HEK293T (cell line): ENCODE measurements at regions not wholly inside any gene's neighbourhood (a gene's known extent, or its start where the extent isn't known, plus 50 kb on each side); places are given as distances from the start of the nearest gene placed in this dataset.
A peak's percentile ranks its signal among the peaks of the same experiment; 100 is the strongest.
"Not testable (repeated sequence)": the region's sequence is repeated elsewhere in the genome, so short reads cannot be mapped to it uniquely, and the experiment has no call there.

Source experiments
- CTCF ChIA-PET: fragments of 350-600 bp; formaldehyde crosslinking; extraction: SDS; loops from one replicate; lab custom pipeline; 2021; ENCODE audit warnings: antibody characterized with exemption, inconsistent platforms; lab: Yijun Ruan, JAX
- POLR2A ChIA-PET: fragments of 350-600 bp; formaldehyde crosslinking; extraction: SDS; loops from one replicate; lab custom pipeline; 2020; ENCODE audit warnings: antibody characterized with exemption, inconsistent platforms; lab: Yijun Ruan, JAX
- DNase-seq: peaks from one replicate; pipeline ENCODE4 v3.0.0; 2012; ENCODE audit warnings: mixed read lengths; ENCODE audit errors: extremely low spot score
- ARNT ChIP-seq: fragments of 450-650 bp; IDR thresholded peaks from 2 replicates; pipeline ENCODE4 v1.6.1; 2017; ENCODE audit warnings: mild to moderate bottlenecking
- BHLHE40 ChIP-seq: fragments of 450-650 bp; IDR thresholded peaks from 2 replicates; pipeline ENCODE4 v1.6.1; 2016; ENCODE audit warnings: mild to moderate bottlenecking, moderate library complexity, borderline replicate concordance
- CTBP1 ChIP-seq: fragments of 450-650 bp; IDR thresholded peaks from 2 replicates; pipeline ENCODE4 v1.6.1; 2016; ENCODE audit warnings: borderline replicate concordance
- ELF4 ChIP-seq: fragments of 450-650 bp; IDR thresholded peaks from 2 replicates; pipeline ENCODE4 v1.6.1; 2017; ENCODE audit warnings: antibody characterized with exemption
- FOXA1 ChIP-seq: fragments of 450-650 bp; IDR thresholded peaks from 2 replicates; pipeline ENCODE4 v1.6.1; 2016; ENCODE audit warnings: mild to moderate bottlenecking
- FOXK2 ChIP-seq: fragments of 450-650 bp; IDR thresholded peaks from 2 replicates; pipeline ENCODE4 v1.6.1; 2016; ENCODE audit warnings: mild to moderate bottlenecking
- FOXM1 ChIP-seq: fragments of 450-650 bp; IDR thresholded peaks from 2 replicates; pipeline ENCODE4 v1.6.1; 2017; ENCODE audit warnings: mild to moderate bottlenecking, borderline replicate concordance
- HDGF ChIP-seq: fragments of 450-650 bp; IDR thresholded peaks from 2 replicates; pipeline ENCODE4 v1.6.1; 2017; ENCODE audit warnings: antibody characterized with exemption, borderline replicate concordance
- L3MBTL2 ChIP-seq: fragments of 450-650 bp; conservative IDR thresholded peaks from 2 replicates; pipeline ENCODE4 v1.6.1; 2016; ENCODE audit warnings: mild to moderate bottlenecking
- LEF1 ChIP-seq: fragments of 450-650 bp; IDR thresholded peaks from 2 replicates; pipeline ENCODE4 v1.6.1; 2017; ENCODE audit warnings: mild to moderate bottlenecking, borderline replicate concordance
- NFRKB ChIP-seq: fragments of 450-650 bp; IDR thresholded peaks from 2 replicates; pipeline ENCODE4 v1.6.1; 2016; ENCODE audit warnings: mild to moderate bottlenecking, moderate library complexity
- SP1 ChIP-seq: fragments of 450-650 bp; IDR thresholded peaks from 2 replicates; pipeline ENCODE4 v1.6.1; 2017
- SUZ12 ChIP-seq: fragments of 450-650 bp; IDR thresholded peaks from 2 replicates; pipeline ENCODE4 v1.6.1; 2016; ENCODE audit warnings: mild to moderate bottlenecking
- TARDBP ChIP-seq: fragments of 450-650 bp; IDR thresholded peaks from 2 replicates; pipeline ENCODE4 v1.6.1; 2016
- ZNF384 ChIP-seq: fragments of 450-650 bp; IDR thresholded peaks from 2 replicates; pipeline ENCODE4 v1.6.1; 2016
- TF ChIP-seq, protein P1 (sequence below): fragments of 450-650 bp; IDR thresholded peaks from 2 replicates; pipeline ENCODE4 v1.6.1; 2016

DNA sequence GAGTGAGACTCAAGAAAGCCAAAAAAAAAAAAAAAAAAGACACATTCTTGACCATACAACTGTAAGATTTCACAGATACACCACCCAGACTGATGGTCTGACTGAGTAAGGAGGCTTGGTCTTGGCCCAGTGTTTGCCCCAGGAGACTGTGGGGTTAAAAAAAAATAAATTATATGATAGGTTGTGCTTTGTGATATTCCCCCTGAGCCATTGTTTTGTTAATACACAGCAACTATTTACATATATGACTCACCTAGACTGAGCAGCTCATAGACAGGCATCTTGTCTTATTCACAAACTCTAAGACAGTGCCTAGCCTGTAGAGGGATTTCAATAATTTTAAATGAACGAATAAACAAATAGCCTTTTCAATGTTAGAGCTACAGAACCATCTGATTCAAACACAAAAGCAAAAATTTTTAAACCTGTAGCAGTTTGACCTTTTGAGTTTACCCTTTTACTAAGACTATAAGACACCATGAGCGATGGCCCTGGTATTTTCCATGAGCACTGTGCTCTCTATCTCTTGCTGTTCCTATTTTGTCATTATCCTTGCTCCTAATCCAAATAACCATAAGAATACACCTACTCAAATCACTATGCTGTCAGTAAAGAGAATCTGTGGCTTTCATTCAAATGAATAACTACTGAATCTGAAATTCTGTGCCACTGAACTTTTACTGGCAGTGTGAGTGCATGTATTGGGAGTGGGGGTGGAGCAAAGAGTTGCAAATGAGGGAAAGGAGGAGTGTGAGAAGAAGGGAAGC lies 199.4 kb upstream of the PTBP2 start:
- ChIA-PET POLR2A (no interaction called here), CTCF (interaction anchor here (0.7 kb wide), 1 partner anchor 1233 kb away, joined by 7 read pairs; no protein-coding TSS in a partner anchor)
- TF ChIP-seq HDGF (no peak), FOXM1 (no peak), TARDBP (no peak), BHLHE40 (no peak), SP1 (no peak), ELF4 (no peak), LEF1 (no peak), NFRKB (no peak), CTBP1 (no peak), ARNT (no peak), FOXA1 (no peak), FOXK2 (no peak), L3MBTL2 (no peak), SUZ12 (no peak), ZNF384 (no peak)
- TF ChIP-seq, protein P1, sequence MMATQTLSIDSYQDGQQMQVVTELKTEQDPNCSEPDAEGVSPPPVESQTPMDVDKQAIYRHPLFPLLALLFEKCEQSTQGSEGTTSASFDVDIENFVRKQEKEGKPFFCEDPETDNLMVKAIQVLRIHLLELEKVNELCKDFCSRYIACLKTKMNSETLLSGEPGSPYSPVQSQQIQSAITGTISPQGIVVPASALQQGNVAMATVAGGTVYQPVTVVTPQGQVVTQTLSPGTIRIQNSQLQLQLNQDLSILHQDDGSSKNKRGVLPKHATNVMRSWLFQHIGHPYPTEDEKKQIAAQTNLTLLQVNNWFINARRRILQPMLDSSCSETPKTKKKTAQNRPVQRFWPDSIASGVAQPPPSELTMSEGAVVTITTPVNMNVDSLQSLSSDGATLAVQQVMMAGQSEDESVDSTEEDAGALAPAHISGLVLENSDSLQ = no peak
- no peak for DNase-seq

GRCh38 chr1:96522927-96523326 lies 198.7 kb upstream of the PTBP2 start:
- TF ChIP-seq BHLHE40 (no peak), FOXM1 (no peak), SP1 (no peak), CTBP1 (no peak), ARNT (no peak), TARDBP (no peak), NFRKB (no peak), HDGF (no peak), L3MBTL2 (no peak), LEF1 (no peak), FOXA1 (no peak), FOXK2 (no peak), ELF4 (no peak), ZNF384 (no peak)
- TF ChIP-seq, protein P1 = no peak

DNA sequence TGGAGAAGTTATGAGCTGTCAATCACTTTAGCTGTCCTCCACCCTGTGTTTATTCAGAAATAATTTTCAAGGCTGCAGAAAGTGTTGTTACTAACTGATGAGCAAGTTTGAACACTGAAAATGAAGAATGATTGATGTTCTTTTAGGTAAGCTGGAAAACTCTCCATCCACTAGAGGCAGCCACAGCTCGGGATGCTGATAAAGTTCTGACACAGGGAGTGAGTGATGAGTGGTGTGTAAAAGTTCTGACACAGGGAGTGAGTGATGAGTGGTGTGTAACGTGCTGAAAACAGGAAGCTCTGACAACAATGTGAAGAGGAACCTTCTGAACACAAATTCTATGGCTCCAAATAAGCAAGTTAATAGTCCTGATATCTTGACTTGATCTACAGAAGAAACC lies 197.5 kb upstream of the PTBP2 start:
- CTCF ChIA-PET = no interaction called here
- POLR2A ChIA-PET = no interaction called here
- DNase-seq = no peak
- TF ChIP-seq, protein P1 = peak; percentile 66
- no peak for TF ChIP-seq FOXK2

More at GRCh38 chr1:96522927-96523326, 198.7 kb upstream of the PTBP2 start:
- CTCF ChIA-PET = no interaction called here
- POLR2A ChIA-PET = no interaction called here
- DNase-seq = no peak

GRCh38 chr1:96525657-96526557 lies 195.7 kb upstream of the PTBP2 start:
- CTCF ChIA-PET = no interaction called here
- TF ChIP-seq SP1 = no peak
- no peak for TF ChIP-seq TARDBP
- no peak for TF ChIP-seq CTBP1
- no peak for TF ChIP-seq SUZ12
- no peak for TF ChIP-seq LEF1
- TF ChIP-seq FOXK2 = no peak
- no peak for TF ChIP-seq L3MBTL2
- no peak for TF ChIP-seq NFRKB
- TF ChIP-seq ZNF384 = no peak
- TF ChIP-seq FOXA1 = no peak
- TF ChIP-seq BHLHE40 = no peak
- no peak for TF ChIP-seq ELF4
- TF ChIP-seq FOXM1 = no peak
- TF ChIP-seq HDGF = no peak
- no peak for TF ChIP-seq ARNT
- TF ChIP-seq, protein P1 = no peak
- no peak for DNase-seq
- POLR2A ChIA-PET = no interaction called here

DNA sequence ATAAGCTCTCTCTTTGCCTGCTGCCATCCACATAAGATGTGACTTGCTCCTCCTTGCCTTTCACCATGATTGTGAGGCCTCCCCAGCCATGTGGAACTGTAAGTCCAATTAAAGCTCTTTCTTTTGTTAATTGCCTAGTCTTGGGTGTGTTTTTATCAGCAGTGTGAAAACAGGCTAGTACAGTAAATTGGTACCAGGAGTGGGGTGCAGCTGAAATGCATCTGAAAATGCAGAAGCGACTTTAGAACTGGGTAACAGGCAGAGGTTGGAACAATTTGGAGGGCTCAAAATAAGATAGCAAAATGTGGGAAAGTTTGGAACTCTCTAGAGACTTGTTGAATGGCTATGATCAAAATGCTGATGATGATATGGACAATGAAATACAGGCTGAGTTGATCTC lies 192.9 kb upstream of the PTBP2 start:
- DNase-seq, CTCF ChIA-PET, POLR2A ChIA-PET: not testable (repeated sequence)

DNA sequence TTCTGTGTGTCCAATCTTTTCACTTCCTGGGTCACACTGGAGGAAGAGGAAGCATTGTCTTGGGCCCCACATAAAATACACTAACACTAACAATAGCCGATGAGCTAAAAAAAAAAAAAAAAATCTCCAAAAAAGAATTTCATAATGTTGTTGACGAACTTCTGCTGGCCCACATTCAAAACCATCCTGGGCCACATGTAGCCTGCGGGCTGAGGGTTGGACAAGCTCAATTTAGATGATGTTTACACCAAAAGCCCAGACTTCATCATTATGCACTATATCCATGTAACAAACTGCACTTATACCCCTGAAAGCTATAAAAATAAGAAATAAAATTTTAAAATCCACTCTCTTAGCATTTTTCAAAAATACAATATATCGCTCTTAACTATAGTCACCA lies 187.8 kb upstream of the PTBP2 start:
- DNase-seq = no peak
- no peak for TF ChIP-seq FOXK2
- TF ChIP-seq BHLHE40 = no peak
- TF ChIP-seq FOXM1 = no peak
- no peak for TF ChIP-seq SUZ12
- TF ChIP-seq L3MBTL2 = no peak
- TF ChIP-seq, protein P1 = no peak
- TF ChIP-seq ZNF384 = no peak
- TF ChIP-seq FOXA1 = no peak
- no peak for TF ChIP-seq ARNT
- TF ChIP-seq LEF1 = no peak
- TF ChIP-seq ELF4 = no peak
- no peak for TF ChIP-seq NFRKB
- no peak for TF ChIP-seq CTBP1
- no peak for TF ChIP-seq SP1
- TF ChIP-seq TARDBP = no peak
- POLR2A ChIA-PET = no interaction called here
- CTCF ChIA-PET = no interaction called here
